ENCODE measurements at regions not wholly inside any gene's neighbourhood (a gene's known extent, or its start where the extent isn't known, plus 50 kb on each side); places are given as distances from the start of the nearest gene placed in this dataset.

GRCh38 chr2:223469270-223470046 lies 132.7 kb downstream of the SCG2 start:
- ATAC-seq (ENCODE audit: low read depth) (peak; percentile 38; the same call in 1 of the 2 replicates), DNase-seq (peak; percentile 87)
- ChIA-PET CTCF (no interaction called here), POLR2A (ENCODE audit: unreplicated experiment) (interaction anchor here (0.6 kb wide), 1 partner anchor 258 kb away, joined by 3 read pairs; no protein-coding TSS in a partner anchor)
- peaks cover 7% of the 10 kb centered on the region; the same call in 1 of the 2 replicates for H3K9me1 ChIP-seq (ENCODE audit: insufficient read depth, low read length)
- TF ChIP-seq RCOR1 (IDR thresholded peaks at IDR 0.05; ENCODE audit: insufficient replicate concordance, low read length): no peak
- TF ChIP-seq, protein P1, sequence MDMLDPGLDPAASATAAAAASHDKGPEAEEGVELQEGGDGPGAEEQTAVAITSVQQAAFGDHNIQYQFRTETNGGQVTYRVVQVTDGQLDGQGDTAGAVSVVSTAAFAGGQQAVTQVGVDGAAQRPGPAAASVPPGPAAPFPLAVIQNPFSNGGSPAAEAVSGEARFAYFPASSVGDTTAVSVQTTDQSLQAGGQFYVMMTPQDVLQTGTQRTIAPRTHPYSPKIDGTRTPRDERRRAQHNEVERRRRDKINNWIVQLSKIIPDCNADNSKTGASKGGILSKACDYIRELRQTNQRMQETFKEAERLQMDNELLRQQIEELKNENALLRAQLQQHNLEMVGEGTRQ (IDR thresholded peaks at IDR 0.05; ENCODE audit: low read depth, low read length): peak; percentile 93
- TF ChIP-seq FOS (IDR thresholded peaks at IDR 0.05; ENCODE audit: low read depth, low read length): 0 out of 2 replicates have a peak, but pooled peaks have one; percentile 3
- TF ChIP-seq NFE2L2 (IDR thresholded peaks at IDR 0.05; ENCODE audit: low read depth, low read length): peak; percentile 38; the same call in 1 of the 2 replicates
- 0 out of 2 replicates have a peak, but pooled peaks have one; percentile 22 for TF ChIP-seq BHLHE40 (IDR thresholded peaks at IDR 0.05; ENCODE audit: low read depth, low read length)
- TF ChIP-seq RFX5 (IDR thresholded peaks at IDR 0.05; ENCODE audit: low read depth, low read length): no peak
- peak overlapping the region; percentile 62; the same call in 1 of the 2 replicates for H4K91ac ChIP-seq (ENCODE audit: insufficient read depth, low read depth, low read length)
- no peaks in the 10 kb centered on the region for H4K20me1 ChIP-seq (ENCODE audit: insufficient read depth, low read length)
- H3K4me3 ChIP-seq (ENCODE audit: insufficient read depth, low read depth, low read length): no peak overlapping the region
- peak overlapping the region; percentile 46 for H2BK120ac ChIP-seq (ENCODE audit: low read depth, low read length)
- H4K8ac ChIP-seq (ENCODE audit: low read depth in 2 of 2, low read length in 2 of 2): peak overlapping the region in 1 of 2 experiments; percentile 64; a peak in 2 of 4 replicates
- 80% methylated on average over 1 of the region's 6 CpGs; no CpG with 5 or more reads in 1 of the 2 experiments for WGBS, 2 experiments (ENCODE audit: extremely low coverage in 2 of 2, insufficient read length in 1 of 2)
- no peaks in the 10 kb centered on the region for H3K27me3 ChIP-seq (ENCODE audit: control insufficient read depth, insufficient read depth, low read length)
- peaks cover 10% of the 10 kb centered on the region; the same call in 1 of the 2 replicates for H3K4me1 ChIP-seq (ENCODE audit: control insufficient read depth, insufficient read depth, low read length)
- no peak overlapping the region for H4K5ac ChIP-seq (ENCODE audit: low read depth, low read length)
- H2AFZ ChIP-seq (replicated peaks; ENCODE audit: low read length, poor library complexity): peak overlapping the region; percentile 63
- H3K14ac ChIP-seq (replicated peaks; ENCODE audit: low read depth, low read length): peak overlapping the region; percentile 66; the same call in 1 of the 2 replicates
- H3K27ac ChIP-seq (ENCODE audit: insufficient read depth, low read length): no peak overlapping the region
- H3K79me1 ChIP-seq (ENCODE audit: low read depth in 1 of 2, low read length in 2 of 2): no peaks in the 10 kb centered on the region
- no peak overlapping the region for H3K9ac ChIP-seq (ENCODE audit: low read depth, low read length)
- peak overlapping the region; percentile 69; the same call in 1 of the 2 replicates for H2AK5ac ChIP-seq (ENCODE audit: low read depth, low read length)
- no peaks in the 10 kb centered on the region for H3K36me3 ChIP-seq (ENCODE audit: control insufficient read depth, insufficient read depth, low read length)
- peak overlapping the region; percentile 20 for H2BK5ac ChIP-seq (ENCODE audit: low read depth, low read length, poor library complexity, severe bottlenecking)
- no peak overlapping the region for H3K4me2 ChIP-seq (ENCODE audit: low read depth, low read length)
- peak overlapping the region; percentile 44; the same call in 1 of the 2 replicates for H3K18ac ChIP-seq (ENCODE audit: low read depth, low read length)
- peak overlapping the region; percentile 50; the same call in 1 of the 2 replicates for H2BK20ac ChIP-seq (ENCODE audit: low read depth, low read length)
- H2BK15ac ChIP-seq (ENCODE audit: low read depth, low read length): peak overlapping the region; percentile 53; the same call in 2 of the 3 replicates
- in situ Hi-C loops (cut with MboI; ENCODE audit: low sequenced_read_pairs) (loop anchor here (10.0 kb wide), 1 partner anchor 135 kb away; the partner anchor contains the start of gene SCG2), dilution Hi-C loops (cut with HindIII; ENCODE audit: low sequenced_read_pairs, unreplicated experiment) (no loop called here), intact Hi-C loops (cut with micrococcal nuclease) (loop anchor here (10.0 kb wide), 1 partner anchor 415 kb away; the partner anchor contains the start of gene KCNE4)
- no peak overlapping the region for H3K56ac ChIP-seq (ENCODE audit: extremely low read depth, insufficient read depth, low read length)
- H3K4ac ChIP-seq (ENCODE audit: low read depth, low read length): peak overlapping the region; percentile 58
- H3K23ac ChIP-seq (ENCODE audit: low read depth, low read length): no peak overlapping the region
- no peaks in the 10 kb centered on the region for H3K9me3 ChIP-seq (ENCODE audit: control insufficient read depth, insufficient read depth, low read length)
- H2AK9ac ChIP-seq (replicated peaks; ENCODE audit: low read depth, low read length, poor library complexity): no peak overlapping the region
- BruUV-seq (replicated peaks): no TSS peak

Measured in IMR-90 (cell line).